PC-3 (cell line): ENCODE measurements at regions not wholly inside any gene's neighbourhood (a gene's known extent, or its start where the extent isn't known, plus 50 kb on each side); places are given as distances from the start of the nearest gene placed in this dataset.

ENCODE experiments used
- CTCF ChIP-seq: fragments of 300-600 bp; sonication (generic); conservative IDR thresholded peaks from 2 replicates; pipeline ENCODE4 v1.5.1; 2017; ENCODE audit warnings: antibody characterized with exemption, low read depth, mild to moderate bottlenecking, low read length
- EZH2 ChIP-seq: fragments of 300-600 bp; sonication (generic); IDR thresholded peaks from one replicate; pipeline ENCODE4 v1.6.1; 2017; ENCODE audit warnings: antibody characterized with exemption, mild to moderate bottlenecking, low read length; ENCODE audit not compliant: unreplicated experiment

DNA sequence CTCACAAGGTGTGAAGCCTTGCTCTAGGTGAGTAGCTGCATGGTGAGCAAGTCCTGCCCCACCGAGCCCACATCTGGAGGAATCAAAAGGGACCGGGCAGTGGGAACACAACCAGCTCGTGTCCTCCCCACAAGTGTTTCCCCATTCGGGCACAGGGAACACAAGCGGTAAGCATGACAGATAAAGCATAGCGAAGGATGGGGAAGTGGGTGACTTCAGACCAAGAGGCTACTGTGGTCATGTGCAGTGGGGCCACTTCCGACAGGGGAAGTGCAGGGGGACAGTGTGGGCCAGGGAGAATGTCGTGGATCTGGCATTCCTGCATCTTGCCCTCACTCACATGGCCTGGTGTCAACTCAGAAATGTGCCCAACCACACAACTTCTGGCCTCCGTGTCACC lies 306.2 kb downstream of the FAM72C start:
- TF ChIP-seq CTCF (no peak), EZH2 (no peak)
